ENCODE measurements at regions not wholly inside any gene's neighbourhood (a gene's known extent, or its start where the extent isn't known, plus 50 kb on each side); places are given as distances from the start of the nearest gene placed in this dataset.

- CTCF ChIA-PET: no interaction called here
- Histone ChIP-seq H4K20me1 (ENCODE audit: low read length) (no peaks in the 10 kb centered on the region), H3K36me3 (ENCODE audit: low read depth, low read length) (no peaks in the 10 kb centered on the region), H3K9me2 (replicated peaks; ENCODE audit: low read length) (no peaks in the 10 kb centered on the region), H3K79me2 (ENCODE audit: low read length) (no peaks in the 10 kb centered on the region), H2AFZ (ENCODE audit: low read length) (peak overlapping the region; percentile 25; the same call in 1 of the 2 replicates), H3K27me3 (ENCODE audit: low read length) (no peaks in the 10 kb centered on the region), H3K4me2 (ENCODE audit: low read length) (0 out of 2 replicates have a peak overlapping the region, but pooled peaks have one; percentile 20), H3F3A (ENCODE audit: low read length, unreplicated experiment) (no peaks in the 10 kb centered on the region), H3K27ac (ENCODE audit: low read length) (peak overlapping the region; percentile 84), H3K9me3 (ENCODE audit: low read length) (no peaks in the 10 kb centered on the region), H3K4me3 (ENCODE audit: low read length) (no peak overlapping the region), H3K9ac (ENCODE audit: low read length) (peak overlapping the region; percentile 47), H3K4me1 (ENCODE audit: insufficient read depth, low read length) (peaks cover 20% of the 10 kb centered on the region)
- TF ChIP-seq EZH2 (IDR thresholded peaks at IDR 0.05; ENCODE audit: low read length, unreplicated experiment) (no peak), EZH2phosphoT487 (IDR thresholded peaks at IDR 0.05; ENCODE audit: borderline replicate concordance, low read length) (no peak), CTCF (conservative IDR thresholded peaks at IDR 0.05; ENCODE audit: low read depth, low read length) (no peak)
- BruUV-seq (replicated peaks): no TSS peak
- POLR2A ChIA-PET (ENCODE audit: unreplicated experiment): no interaction called here
- intact Hi-C loops (cut with micrococcal nuclease): no loop called here
- ATAC-seq: peak; percentile 95
- peak; percentile 62 for DNase-seq
These were observed 1611.5 kb upstream of the TMEFF2 start for GRCh38 chr2:193806088-193806774.

GRCh38 chr2:193796847-193797246, 1602.1 kb upstream of the TMEFF2 start:
- no peaks in the 10 kb centered on the region for H3K9me3 ChIP-seq (ENCODE audit: low read length)
- H3K9me2 ChIP-seq (replicated peaks; ENCODE audit: low read length): no peaks in the 10 kb centered on the region
- 0 out of 2 replicates have a peak, but pooled peaks cover 3% of the 10 kb centered on the region for H3K4me1 ChIP-seq (ENCODE audit: insufficient read depth, low read length)
- CTCF ChIA-PET: no interaction called here
- H2AFZ ChIP-seq (ENCODE audit: low read length): no peak overlapping the region
- TF ChIP-seq EZH2 (IDR thresholded peaks at IDR 0.05; ENCODE audit: low read length, unreplicated experiment): no peak
- TF ChIP-seq CTCF (conservative IDR thresholded peaks at IDR 0.05; ENCODE audit: low read depth, low read length): no peak
- TF ChIP-seq EZH2phosphoT487 (IDR thresholded peaks at IDR 0.05; ENCODE audit: borderline replicate concordance, low read length): no peak
- POLR2A ChIA-PET (ENCODE audit: unreplicated experiment): no interaction called here
- no peak overlapping the region for H3K27ac ChIP-seq (ENCODE audit: low read length)
- no peak overlapping the region for H3K9ac ChIP-seq (ENCODE audit: low read length)
- H4K20me1 ChIP-seq (ENCODE audit: low read length): no peaks in the 10 kb centered on the region
- no peaks in the 10 kb centered on the region for H3F3A ChIP-seq (ENCODE audit: low read length, unreplicated experiment)
- H3K27me3 ChIP-seq (ENCODE audit: low read length): no peaks in the 10 kb centered on the region
- intact Hi-C loops (cut with micrococcal nuclease): no loop called here
- no TSS peak for BruUV-seq (replicated peaks)
- DNase-seq: no peak
- ATAC-seq: no peak
- H3K36me3 ChIP-seq (ENCODE audit: low read depth, low read length): no peaks in the 10 kb centered on the region
- no peaks in the 10 kb centered on the region for H3K79me2 ChIP-seq (ENCODE audit: low read length)
- H3K4me2 ChIP-seq (ENCODE audit: low read length): no peak overlapping the region
- no peak overlapping the region for H3K4me3 ChIP-seq (ENCODE audit: low read length)

- H3K36me3 ChIP-seq (ENCODE audit: low read depth, low read length): no peaks in the 10 kb centered on the region
- POLR2A ChIA-PET (ENCODE audit: unreplicated experiment): no interaction called here
- peak overlapping the region; percentile 33; the same call in 1 of the 2 replicates for H3K4me2 ChIP-seq (ENCODE audit: low read length)
- H3K9ac ChIP-seq (ENCODE audit: low read length): no peak overlapping the region
- H3K9me3 ChIP-seq (ENCODE audit: low read length): no peaks in the 10 kb centered on the region
- ATAC-seq (peak; percentile 64), DNase-seq (peak; percentile 40)
- no peaks in the 10 kb centered on the region for H3K9me2 ChIP-seq (replicated peaks; ENCODE audit: low read length)
- H3F3A ChIP-seq (ENCODE audit: low read length, unreplicated experiment): no peaks in the 10 kb centered on the region
- CTCF ChIA-PET: interaction anchor here (0.6 kb wide), 1 partner anchor 164 kb away, joined by 3 read pairs; no protein-coding TSS in a partner anchor
- H3K79me2 ChIP-seq (ENCODE audit: low read length): no peaks in the 10 kb centered on the region
- intact Hi-C loops (cut with micrococcal nuclease): no loop called here
- BruUV-seq (replicated peaks): no TSS peak
- no peak overlapping the region for H3K27ac ChIP-seq (ENCODE audit: low read length)
- no peaks in the 10 kb centered on the region for H3K27me3 ChIP-seq (ENCODE audit: low read length)
- H3K4me1 ChIP-seq (ENCODE audit: insufficient read depth, low read length): 0 out of 2 replicates have a peak, but pooled peaks cover 3% of the 10 kb centered on the region
- no peak overlapping the region for H3K4me3 ChIP-seq (ENCODE audit: low read length)
- TF ChIP-seq EZH2 (IDR thresholded peaks at IDR 0.05; ENCODE audit: low read length, unreplicated experiment): no peak
- no peak for TF ChIP-seq CTCF (conservative IDR thresholded peaks at IDR 0.05; ENCODE audit: low read depth, low read length)
- no peak for TF ChIP-seq EZH2phosphoT487 (IDR thresholded peaks at IDR 0.05; ENCODE audit: borderline replicate concordance, low read length)
- peak overlapping the region; percentile 46; the same call in 1 of the 2 replicates for H2AFZ ChIP-seq (ENCODE audit: low read length)
- no peaks in the 10 kb centered on the region for H4K20me1 ChIP-seq (ENCODE audit: low read length)
These were observed 1599.2 kb upstream of the TMEFF2 start for GRCh38 chr2:193793914-193794313.
